BE2C (cell line): ENCODE measurements at regions not wholly inside any gene's neighbourhood (a gene's known extent, or its start where the extent isn't known, plus 50 kb on each side); places are given as distances from the start of the nearest gene placed in this dataset.

ENCODE experiments used
- DNase-seq: peaks from one replicate; pipeline ENCODE4 v3.0.0-alpha.2; 2020
- H3K27me3 ChIP-seq: fragments of 250-450 bp; sonication (Bioruptor Pico); 2 replicates; pipeline ENCODE4 v1.5.1; 2020; ENCODE audit warnings: mild to moderate bottlenecking
- H3K36me3 ChIP-seq: fragments of 250-450 bp; sonication (Bioruptor Pico); 2 replicates; pipeline ENCODE4 v1.5.1; 2020; ENCODE audit warnings: mild to moderate bottlenecking
- H3K4me1 ChIP-seq: fragments of 250-450 bp; sonication (Bioruptor Pico); 2 replicates; pipeline ENCODE4 v1.5.1; 2020
- H3K4me3 ChIP-seq: 2 replicates; pipeline ENCODE4 v1.5.1; 2011; ENCODE audit warnings: low read depth, low read length
- H3K9me3 ChIP-seq: fragments of 250-450 bp; sonication (Bioruptor Pico); 2 replicates; pipeline ENCODE4 v1.5.1; 2020
- CTCF ChIP-seq: IDR thresholded peaks from 2 replicates; pipeline ENCODE4 v1.5.1; 2012; ENCODE audit warnings: mild to moderate bottlenecking, low read depth, low read length

GRCh38 chr2:5766056-5766455 is 73.9 kb downstream of the SOX11 start:
- no peaks in the 10 kb centered on the region for H3K9me3 ChIP-seq
- no peaks in the 10 kb centered on the region for H3K4me1 ChIP-seq
- H3K4me3 ChIP-seq: no peak overlapping the region
- DNase-seq: no peak
- TF ChIP-seq CTCF: no peak
- no peaks in the 10 kb centered on the region for H3K36me3 ChIP-seq
- H3K27me3 ChIP-seq: no peaks in the 10 kb centered on the region

DNA sequence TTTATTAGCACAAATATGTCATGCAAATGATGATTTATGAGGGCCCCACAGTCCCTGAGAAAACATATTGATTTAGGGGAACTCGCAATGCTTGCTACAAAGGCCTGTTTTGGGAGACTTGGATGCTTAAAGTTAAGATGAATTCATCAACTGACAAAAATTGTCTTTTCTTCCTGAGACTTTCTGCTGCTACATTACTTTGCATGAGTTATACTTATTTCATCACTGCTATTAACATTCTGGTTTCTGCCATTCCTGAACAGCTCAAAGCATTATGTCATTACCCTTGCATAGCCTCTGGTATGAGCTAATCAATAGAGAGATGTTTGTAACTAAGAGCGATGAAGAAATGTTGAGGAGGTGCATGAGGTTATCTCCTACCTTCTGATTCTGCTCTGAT is 74.4 kb downstream of the SOX11 start:
- Histone ChIP-seq H3K27me3 (no peaks in the 10 kb centered on the region), H3K36me3 (no peaks in the 10 kb centered on the region), H3K4me1 (no peaks in the 10 kb centered on the region), H3K4me3 (no peak overlapping the region), H3K9me3 (no peaks in the 10 kb centered on the region)
- no peak for DNase-seq
- TF ChIP-seq CTCF: no peak

DNA sequence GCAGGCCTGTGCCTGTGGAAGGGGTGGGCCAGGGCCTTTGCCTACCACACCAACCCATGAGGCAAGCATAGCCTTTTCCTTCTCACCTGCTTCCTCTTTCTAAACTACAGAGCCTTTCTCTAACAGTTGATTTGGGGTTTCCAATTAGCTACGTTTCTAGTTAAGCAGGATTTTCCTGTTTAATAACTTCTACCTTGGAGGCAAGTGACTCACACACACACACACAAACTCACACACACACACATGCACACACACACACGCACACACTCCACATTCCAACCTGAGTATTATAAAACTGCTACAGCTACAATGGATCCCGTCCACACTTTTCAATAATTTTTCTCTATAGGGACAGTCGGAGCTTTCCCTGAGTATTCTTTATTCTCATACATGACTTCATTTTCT is 84.9 kb downstream of the SOX11 start:
- Histone ChIP-seq H3K27me3 (no peaks in the 10 kb centered on the region), H3K9me3 (no peaks in the 10 kb centered on the region), H3K4me1 (no peaks in the 10 kb centered on the region), H3K4me3 (no peak overlapping the region), H3K36me3 (no peaks in the 10 kb centered on the region)
- no peak for TF ChIP-seq CTCF
- DNase-seq: no peak

DNA sequence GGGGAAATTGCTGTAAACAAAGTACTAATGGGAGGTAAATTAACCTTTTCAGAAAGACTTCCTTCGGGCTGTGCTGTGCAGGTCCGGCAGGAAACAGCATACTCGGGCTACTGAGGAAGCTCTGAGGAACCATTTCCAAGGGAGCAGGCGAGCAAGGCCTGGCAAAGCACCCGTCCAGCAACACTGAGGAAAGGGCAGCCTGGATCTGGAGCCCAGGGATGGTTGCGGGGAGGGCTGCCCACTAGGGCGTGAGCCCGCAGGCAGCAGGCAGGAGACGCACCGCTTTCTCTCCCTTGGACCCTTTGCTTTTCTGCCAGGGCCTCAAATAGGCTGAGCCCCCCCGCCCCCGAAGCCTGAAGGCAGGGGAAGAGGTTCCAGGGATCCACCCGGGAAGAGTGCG is 89.5 kb downstream of the SOX11 start:
- H3K9me3 ChIP-seq: no peaks in the 10 kb centered on the region
- H3K4me1 ChIP-seq: no peaks in the 10 kb centered on the region
- no peak overlapping the region for H3K4me3 ChIP-seq
- no peaks in the 10 kb centered on the region for H3K36me3 ChIP-seq
- no peak for DNase-seq
- TF ChIP-seq CTCF: no peak
- H3K27me3 ChIP-seq: no peaks in the 10 kb centered on the region

- Histone ChIP-seq H3K36me3 (no peaks in the 10 kb centered on the region), H3K4me3 (no peak overlapping the region), H3K9me3 (no peaks in the 10 kb centered on the region), H3K4me1 (no peaks in the 10 kb centered on the region), H3K27me3 (no peaks in the 10 kb centered on the region)
- no peak for TF ChIP-seq CTCF
- DNase-seq: no peak
These were observed 89.9 kb downstream of the SOX11 start for GRCh38 chr2:5782103-5782502.

GRCh38 chr2:5788447-5788846 is 96.3 kb downstream of the SOX11 start:
- Histone ChIP-seq H3K36me3 (no peaks in the 10 kb centered on the region), H3K9me3 (no peaks in the 10 kb centered on the region; the same call in 1 of the 2 replicates), H3K4me3 (no peak overlapping the region), H3K4me1 (no peaks in the 10 kb centered on the region), H3K27me3 (no peaks in the 10 kb centered on the region)
- TF ChIP-seq CTCF: no peak
- no peak for DNase-seq
